ENCODE measurements at regions not wholly inside any gene's neighbourhood (a gene's known extent, or its start where the extent isn't known, plus 50 kb on each side); places are given as distances from the start of the nearest gene placed in this dataset.

DNA sequence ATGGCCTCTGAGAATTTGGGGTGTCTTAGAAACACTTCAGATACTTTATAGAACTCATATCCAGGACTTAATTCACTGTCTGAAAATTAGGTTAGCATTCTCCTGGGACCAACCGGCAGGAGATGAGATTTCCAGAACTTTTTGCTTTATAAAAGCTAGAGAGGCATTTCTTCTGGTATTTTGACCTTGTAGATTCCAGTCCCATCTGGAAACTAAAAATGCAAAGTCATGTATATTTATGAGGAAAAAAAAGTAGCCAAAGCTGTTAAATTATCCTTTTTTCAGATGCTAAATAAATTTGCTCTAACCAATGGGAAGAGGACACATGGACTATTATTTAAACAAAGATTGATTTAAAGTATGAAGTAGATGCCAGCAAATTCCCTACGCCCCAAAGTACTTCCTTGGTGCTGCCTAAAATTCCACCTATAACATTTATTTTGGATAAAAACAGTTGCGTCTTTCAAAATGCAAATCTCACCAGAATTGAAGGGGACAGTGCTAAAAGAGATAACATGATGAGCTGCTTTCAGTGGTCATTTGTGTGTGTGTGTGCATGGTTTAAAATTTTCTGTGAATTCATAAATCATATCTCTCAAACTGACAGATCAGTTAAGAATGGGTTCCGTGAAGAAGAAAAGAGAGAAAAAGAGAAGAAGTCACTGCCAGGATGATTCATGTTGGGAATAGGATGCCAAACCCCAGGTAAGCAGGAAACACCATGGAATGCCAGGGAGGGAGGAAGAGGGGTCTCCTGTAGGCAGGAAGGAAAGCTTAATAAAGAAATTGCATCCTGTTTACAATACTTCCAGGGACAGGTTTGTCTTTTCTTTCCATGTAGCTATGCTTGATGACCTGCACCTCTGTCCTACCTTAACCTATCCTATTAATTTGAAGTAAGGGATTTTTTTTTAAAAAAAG is 97.7 kb upstream of the RGS6 start:
- DNase-seq, result no peak

DNA sequence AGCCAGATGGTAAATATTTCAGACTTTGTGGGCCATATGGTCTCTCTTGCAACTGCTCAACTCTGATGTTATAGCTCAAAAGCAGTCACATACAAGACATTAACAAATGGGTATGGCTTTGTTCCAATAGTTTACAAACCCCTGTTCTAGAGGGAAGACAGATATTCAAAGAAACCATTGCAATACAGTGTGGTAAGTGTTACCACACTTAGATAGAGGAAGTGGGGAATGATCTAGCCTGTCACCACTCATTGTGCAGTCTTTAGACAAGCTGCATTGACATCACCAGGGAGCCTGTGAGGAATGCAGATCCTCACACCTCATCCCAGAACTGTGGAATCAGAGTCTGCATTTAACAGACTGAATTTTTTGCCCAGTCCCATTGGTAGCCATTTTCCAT is 80.0 kb upstream of the RGS6 start:
- DNase-seq, result no peak

DNA sequence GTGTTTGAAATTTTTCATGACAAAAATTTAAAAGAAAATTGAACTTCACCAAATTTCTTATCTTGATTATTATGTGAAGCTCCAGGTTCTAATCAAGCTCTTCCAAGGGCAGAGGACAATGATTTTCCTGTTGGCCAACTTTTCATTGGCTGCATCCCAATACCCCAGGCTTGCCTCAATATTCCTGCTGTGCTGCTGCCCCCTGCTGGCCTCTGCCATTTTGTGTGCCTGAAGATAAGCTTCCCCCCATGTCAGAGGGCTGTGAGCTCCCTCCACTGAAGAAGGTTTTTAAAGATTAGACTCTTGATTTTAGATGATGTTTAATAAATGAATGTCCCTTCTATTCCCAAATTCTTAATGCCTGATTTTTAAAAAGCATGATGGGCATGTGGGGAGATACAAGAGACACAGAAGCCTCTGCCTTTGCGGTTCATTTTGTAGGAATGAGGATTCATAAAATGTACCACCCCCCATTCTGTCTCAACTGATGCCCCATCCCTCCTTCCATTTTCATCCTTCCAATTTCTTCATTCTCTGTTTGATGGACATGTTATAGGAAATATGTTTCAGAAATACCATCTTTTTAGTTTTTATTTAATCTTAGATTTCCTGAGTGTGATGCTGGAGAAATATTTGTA is 76.7 kb upstream of the RGS6 start:
- DNase-seq, result no peak

DNA sequence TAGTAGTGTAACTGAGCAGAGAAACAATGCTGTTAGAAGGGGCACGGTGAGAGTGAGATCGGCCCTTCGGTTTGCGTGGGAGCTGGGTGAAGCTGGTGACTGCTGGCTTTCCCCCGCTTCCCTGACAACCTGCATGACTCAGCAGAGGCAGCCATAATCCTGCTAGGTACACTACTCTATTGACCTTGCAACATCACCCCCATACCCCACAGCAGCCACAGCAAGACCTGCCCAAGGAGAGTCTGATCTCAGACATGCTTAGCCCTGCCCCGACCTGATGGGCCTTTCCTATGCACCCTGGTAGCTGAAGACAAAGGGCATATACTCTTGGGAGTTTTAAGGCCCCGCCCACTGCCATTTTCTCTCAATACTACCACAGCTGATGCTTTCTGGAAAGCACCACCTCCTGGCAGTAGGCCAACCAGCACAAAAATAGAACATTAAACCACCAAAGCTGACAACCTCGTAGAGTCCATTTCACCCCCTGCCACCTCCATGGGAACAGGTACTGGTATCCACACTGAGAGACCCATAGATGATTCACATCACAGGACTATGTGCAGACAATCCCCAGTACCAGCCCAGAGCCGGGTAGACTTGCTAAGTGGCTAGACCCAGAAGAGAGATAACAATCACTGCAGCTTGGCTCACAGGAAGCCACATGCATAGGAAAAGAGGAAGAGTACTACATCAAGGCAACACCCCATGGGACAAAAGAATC is 75.9 kb upstream of the RGS6 start:
- DNase-seq, result no peak

DNA sequence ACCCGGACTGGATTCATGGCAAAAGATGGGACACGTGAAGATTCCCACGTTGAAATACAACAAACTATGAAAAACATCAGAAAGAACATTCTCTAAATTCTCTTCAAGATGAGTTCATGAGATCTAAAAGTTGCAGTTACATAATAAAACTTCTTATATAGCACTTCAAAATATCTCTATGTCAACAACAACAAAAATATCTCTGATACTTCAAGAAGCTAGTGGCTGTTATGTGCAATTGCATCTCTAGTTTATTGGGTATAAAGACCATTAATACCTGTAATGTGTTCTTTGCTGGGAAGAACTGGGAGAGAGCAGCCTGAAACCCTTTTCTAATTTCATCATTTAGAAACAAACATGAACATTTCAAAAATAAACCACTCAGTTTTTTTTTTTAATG is 69.2 kb upstream of the RGS6 start:
- no peak for DNase-seq

DNA sequence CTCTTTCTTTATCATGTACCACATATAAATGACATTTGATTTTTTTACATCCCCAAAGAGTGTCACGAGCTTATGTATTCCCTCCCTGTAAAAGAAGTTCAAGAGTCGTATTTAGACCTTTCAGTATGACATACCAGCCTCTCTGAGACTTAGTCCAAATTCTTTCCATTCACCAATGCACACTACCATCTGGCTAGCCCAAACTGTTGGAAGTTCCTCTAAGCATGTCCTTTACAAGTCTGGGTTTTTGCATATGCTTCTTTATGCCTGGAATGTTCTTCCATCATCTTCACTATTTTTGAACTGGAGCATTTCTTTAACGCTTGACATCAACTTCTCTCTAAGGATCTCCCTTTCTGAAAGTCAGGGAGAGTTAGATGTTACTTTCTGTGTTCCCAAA is 68.5 kb upstream of the RGS6 start:
- DNase-seq, result no peak
